GM12872 (cell line): ENCODE measurements at regions not wholly inside any gene's neighbourhood (a gene's known extent, or its start where the extent isn't known, plus 50 kb on each side); places are given as distances from the start of the nearest gene placed in this dataset.

Experiments used
- TF ChIP-seq, protein P1 (sequence below): IDR thresholded peaks from 3 replicates; pipeline ENCODE4 v1.5.1; 2011; ENCODE audit warnings: low read depth, mild to moderate bottlenecking, low read length, moderate library complexity; ENCODE audit not compliant: insufficient read depth

DNA sequence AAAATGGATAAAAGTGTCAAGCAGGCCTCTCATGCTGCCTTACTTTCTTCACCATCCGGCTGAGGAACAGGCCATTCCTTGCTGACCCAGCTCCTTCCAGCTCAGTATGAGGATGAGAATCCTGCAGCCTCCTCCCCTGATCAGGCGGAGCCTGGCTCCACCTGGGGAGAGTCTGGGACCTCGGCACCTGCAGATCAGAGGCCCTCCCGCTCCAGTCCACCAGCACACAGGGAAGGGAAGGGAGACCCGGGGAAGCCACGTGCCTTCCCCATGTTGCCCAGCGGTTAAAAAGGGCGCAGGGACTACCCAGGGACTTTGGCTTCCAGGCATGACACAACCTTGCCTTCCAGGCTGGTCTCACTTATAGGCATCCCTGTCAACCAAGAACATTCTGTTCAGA lies 172.0 kb downstream of the NDUFA10 start:
- TF ChIP-seq, protein P1, sequence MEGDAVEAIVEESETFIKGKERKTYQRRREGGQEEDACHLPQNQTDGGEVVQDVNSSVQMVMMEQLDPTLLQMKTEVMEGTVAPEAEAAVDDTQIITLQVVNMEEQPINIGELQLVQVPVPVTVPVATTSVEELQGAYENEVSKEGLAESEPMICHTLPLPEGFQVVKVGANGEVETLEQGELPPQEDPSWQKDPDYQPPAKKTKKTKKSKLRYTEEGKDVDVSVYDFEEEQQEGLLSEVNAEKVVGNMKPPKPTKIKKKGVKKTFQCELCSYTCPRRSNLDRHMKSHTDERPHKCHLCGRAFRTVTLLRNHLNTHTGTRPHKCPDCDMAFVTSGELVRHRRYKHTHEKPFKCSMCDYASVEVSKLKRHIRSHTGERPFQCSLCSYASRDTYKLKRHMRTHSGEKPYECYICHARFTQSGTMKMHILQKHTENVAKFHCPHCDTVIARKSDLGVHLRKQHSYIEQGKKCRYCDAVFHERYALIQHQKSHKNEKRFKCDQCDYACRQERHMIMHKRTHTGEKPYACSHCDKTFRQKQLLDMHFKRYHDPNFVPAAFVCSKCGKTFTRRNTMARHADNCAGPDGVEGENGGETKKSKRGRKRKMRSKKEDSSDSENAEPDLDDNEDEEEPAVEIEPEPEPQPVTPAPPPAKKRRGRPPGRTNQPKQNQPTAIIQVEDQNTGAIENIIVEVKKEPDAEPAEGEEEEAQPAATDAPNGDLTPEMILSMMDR = no peak

DNA sequence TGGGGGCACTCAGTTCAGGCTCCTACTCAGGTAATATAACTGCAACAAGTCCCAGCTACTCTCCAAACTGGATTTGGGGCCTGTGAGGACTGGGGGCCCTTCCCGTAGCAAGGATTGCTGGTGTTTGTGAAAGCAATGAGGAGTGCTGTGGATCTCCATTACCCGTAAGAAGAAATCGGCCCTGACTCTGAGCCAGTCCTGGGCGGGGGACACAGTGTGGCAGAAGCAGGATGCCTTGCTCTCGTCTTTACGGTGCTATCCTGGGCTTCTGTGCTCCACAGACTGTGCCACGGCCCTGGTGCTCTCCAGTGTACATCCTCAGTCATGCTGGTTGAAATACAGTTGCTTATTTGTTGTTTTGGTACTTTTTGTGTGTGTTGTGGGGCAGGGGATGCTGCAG lies 172.9 kb downstream of the NDUFA10 start:
- TF ChIP-seq, protein P1 = no peak

DNA sequence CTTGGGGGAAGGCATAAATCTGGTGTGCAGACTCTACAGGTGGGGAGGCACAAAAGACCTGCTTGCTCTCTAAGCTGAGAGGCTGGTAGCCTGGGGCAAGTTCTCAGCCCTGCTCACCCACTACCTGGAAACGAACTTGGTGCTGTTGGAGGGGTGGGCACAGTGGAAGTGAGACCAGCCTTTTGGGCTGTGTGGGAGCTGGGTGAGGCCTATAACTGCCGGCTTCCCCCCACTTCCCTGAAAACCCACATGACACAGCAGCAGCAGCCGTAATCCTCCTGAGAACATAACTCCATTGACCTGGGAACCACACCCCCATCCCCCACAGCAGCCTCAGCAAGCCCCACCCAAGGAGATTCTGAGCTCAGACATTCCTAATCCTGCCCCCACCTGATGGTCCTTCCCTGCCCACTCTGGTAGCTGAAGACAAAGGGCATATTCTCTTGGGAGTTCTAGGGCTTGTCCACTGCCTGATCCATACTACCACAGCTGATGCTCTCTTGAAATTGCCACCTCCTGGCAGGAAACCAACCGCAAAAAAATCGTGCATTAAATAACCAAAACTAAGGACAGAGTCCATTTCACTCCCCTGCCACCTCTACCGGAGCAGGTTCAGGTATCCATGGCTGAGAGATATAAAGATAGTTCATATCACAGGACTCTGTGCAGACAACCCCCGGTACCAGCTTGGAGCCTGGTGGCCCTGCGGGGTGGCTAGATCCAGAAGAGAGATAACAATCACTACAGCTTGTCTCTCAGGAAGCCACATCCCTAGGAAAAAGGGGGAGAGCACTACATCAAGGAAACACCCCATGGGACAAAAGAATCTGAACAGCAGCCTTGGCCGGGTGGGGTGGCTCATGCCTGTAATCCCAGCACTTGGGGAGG lies 178.1 kb downstream of the NDUFA10 start:
- TF ChIP-seq, protein P1 = no peak

DNA sequence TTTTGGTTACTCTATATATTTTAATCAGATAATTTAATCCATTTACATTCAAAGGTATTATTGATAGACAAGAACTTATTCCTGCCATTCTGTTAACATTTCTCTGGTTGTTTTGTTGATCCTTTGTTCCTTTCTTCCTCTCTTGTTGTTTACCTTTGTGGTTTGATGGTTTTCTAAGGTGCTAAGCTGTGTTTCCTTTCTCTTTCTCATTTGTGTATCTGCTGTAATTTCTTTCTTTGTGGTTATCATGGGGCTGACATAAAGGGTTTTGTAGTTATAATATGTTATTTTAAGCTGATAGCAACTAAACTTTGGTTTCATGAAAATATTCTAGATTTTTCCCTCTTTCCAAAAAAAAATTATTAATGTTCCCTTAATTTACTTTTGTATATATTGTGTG lies 179.2 kb downstream of the NDUFA10 start:
- TF ChIP-seq, protein P1 = no peak

DNA sequence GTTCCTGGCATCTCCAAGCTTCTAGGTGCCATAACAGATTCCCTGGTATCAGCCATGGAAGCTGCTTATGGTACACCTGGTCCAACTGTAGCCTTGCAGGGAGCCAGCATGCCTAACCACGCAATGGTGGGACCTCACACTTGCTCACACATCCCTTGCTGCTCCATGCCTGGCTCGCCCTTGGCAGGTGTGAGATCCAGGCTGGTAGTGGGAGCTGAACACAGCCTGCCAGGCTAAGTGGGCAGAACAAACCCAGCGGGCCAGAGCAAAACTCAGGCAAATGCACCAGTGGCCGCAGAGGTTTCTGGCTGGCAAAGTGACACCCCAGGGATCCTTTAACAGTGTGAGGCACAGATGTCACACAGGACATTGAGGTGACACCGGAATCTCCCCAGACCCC lies 185.8 kb downstream of the NDUFA10 start:
- TF ChIP-seq, protein P1 = no peak

DNA sequence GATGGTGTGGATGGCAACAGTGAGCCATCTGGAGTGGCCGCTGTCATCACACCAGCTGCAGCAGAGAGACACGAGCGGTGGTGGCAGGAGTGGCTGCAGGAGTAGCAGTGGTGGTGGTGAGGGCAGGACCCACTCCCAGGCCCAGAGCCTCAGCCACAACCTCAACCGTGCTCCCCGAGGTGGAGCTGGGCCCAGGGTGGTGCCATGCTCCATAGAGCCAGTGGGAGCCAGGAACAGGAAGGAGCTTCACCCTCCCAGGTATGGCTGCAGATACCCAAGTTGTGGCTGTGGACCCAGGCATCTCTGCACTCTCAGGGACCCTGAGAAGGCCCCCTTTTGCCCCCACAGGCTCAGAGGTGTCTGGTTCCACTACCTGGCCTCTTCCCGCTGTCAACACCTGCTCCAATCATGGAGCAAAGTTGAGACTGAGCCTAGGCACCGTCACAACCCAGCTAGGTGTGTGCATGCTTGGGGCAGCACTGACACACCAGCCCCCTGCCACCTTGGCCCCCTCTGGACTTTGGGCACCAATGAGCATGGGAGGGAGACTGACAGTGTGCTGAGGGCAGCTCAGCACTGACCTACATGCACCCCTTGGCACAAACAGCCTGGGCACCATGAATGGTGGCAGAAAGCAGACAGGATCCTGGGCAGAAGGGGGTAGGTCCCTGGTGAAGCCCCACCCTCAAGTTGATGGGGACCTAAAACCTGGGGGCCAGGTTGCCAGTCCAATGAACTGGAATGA lies 188.9 kb downstream of the NDUFA10 start:
- TF ChIP-seq, protein P1 = no peak

DNA sequence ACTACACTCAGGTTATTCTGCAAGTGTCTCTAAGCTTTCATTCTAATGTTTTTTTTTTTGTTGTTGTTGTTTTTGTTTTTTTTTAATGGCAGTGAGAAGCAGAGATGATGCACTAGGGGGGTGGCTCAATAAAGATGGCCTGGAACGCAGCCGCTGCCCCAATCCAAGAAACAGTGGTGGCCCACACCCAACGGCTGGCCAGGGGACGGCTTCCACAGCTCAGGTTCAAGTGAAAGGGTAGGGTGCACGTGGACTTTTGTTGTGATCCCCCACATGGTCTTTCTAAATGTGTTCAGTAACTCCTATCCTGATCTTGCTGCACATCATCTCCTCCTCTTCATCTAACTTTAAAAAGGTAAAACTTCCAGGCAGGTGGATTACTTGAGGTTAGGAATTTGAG lies 190.1 kb downstream of the NDUFA10 start:
- TF ChIP-seq, protein P1 = no peak
